ENCODE measurements at regions not wholly inside any gene's neighbourhood (a gene's known extent, or its start where the extent isn't known, plus 50 kb on each side); places are given as distances from the start of the nearest gene placed in this dataset.

DNA sequence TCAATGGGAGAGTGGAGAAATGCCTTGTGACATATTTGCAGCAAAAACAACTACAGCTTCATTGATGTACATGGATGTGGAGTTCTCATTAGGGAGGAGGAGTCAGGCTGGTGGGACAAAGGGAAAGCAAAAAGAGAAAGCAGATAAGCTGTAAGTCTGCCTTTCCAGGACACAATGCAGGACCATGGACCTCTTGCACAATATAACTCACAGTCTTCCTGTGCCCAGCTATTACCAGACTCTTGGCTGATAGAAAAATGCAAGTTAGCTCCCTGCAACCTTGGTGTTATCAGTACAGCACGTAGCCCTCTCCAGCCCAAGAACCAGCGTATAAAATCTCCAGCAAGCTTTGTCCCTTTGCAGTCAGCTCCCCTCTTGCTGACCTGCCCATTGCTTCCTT lies 232.3 kb downstream of the NFATC2 start:
- Histone ChIP-seq H3K27ac (no peak overlapping the region), H3K36me3 (replicated peaks) (no peaks in the 10 kb centered on the region), H3K27me3 (replicated peaks) (no peaks in the 10 kb centered on the region), H3K4me3 (ENCODE audit: low read depth, low read length) (no peak overlapping the region)
- in situ Hi-C loops (cut with HindIII; ENCODE audit: low pct_ligation_motif_present, low sequenced_read_pairs) = loop anchor here (25.0 kb wide), 1 partner anchor 323 kb away; no protein-coding TSS in a partner anchor
- DNase-seq = no peak
- TF ChIP-seq, protein P1, sequence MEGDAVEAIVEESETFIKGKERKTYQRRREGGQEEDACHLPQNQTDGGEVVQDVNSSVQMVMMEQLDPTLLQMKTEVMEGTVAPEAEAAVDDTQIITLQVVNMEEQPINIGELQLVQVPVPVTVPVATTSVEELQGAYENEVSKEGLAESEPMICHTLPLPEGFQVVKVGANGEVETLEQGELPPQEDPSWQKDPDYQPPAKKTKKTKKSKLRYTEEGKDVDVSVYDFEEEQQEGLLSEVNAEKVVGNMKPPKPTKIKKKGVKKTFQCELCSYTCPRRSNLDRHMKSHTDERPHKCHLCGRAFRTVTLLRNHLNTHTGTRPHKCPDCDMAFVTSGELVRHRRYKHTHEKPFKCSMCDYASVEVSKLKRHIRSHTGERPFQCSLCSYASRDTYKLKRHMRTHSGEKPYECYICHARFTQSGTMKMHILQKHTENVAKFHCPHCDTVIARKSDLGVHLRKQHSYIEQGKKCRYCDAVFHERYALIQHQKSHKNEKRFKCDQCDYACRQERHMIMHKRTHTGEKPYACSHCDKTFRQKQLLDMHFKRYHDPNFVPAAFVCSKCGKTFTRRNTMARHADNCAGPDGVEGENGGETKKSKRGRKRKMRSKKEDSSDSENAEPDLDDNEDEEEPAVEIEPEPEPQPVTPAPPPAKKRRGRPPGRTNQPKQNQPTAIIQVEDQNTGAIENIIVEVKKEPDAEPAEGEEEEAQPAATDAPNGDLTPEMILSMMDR (IDR thresholded peaks at IDR 0.05; ENCODE audit: low read depth, low read length, missing control alignments) = no peak

DNA sequence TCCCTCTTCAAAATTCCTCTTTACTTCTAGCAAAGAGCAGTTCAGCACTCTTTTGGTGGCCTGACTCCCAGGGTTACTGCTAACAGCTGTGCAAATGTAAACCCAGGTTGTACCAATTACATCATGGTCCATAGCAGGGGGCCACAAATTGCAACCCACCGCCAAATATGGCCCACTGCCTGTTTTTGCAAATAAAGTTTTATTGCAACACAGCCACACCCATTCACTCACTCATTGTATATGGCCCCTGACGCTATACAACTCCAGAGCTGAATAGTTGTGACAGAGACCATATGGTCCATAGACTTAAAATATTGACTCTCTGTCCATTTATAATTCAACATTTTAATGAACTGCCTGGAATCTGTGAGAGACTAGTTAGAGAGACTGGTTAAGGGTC lies 233.4 kb downstream of the NFATC2 start:
- Histone ChIP-seq H3K36me3 (replicated peaks) (no peaks in the 10 kb centered on the region), H3K27ac (no peak overlapping the region), H3K4me3 (ENCODE audit: low read depth, low read length) (no peak overlapping the region), H3K27me3 (replicated peaks) (no peaks in the 10 kb centered on the region)
- DNase-seq = no peak
- in situ Hi-C loops (cut with HindIII; ENCODE audit: low pct_ligation_motif_present, low sequenced_read_pairs) = loop anchor here (25.0 kb wide), 1 partner anchor 322 kb away; no protein-coding TSS in a partner anchor
- TF ChIP-seq, protein P1 (IDR thresholded peaks at IDR 0.05; ENCODE audit: low read depth, low read length, missing control alignments) = no peak

DNA sequence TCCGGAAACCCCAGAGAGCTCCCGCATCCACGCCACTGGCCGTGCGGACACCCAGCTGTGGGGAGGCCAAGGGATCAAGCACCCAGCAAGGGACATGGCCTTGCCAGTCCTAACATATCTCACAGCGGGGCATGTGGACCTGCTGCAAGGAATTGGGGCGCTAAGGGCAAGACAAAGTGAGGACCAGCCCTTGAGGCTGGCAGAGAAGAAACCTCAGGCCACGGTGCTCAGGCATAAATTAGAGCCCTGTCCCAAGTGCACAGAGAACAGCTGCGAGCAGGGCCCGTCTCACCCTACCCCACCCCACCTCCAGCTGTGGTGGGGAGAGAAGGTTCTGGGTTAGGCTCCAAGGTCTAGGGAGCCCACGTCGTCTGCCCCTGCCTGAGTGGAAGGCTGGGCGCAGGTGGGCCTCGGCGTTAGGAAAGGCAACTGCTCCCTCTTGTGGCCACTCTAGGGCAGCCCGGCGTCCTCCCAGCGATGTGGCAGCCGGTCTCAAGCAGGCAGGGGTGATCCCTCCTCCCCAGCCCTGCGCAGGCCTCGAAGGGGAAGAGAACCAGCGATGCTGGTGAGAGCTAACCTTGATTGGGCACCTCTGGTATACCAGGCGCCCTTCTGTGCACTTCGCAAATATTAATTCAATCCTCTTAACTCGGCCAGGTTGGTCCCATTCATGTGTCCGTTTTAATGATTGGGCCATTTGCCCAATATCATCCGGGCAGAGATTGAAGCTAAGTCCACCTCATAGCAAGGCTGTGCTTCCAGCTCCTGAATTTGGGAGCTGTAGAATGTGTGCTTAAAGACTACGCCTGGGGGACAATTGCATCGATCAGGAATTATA lies 235.8 kb downstream of the NFATC2 start:
- no peak overlapping the region for H3K27ac ChIP-seq
- TF ChIP-seq, protein P1 (IDR thresholded peaks at IDR 0.05; ENCODE audit: low read depth, low read length, missing control alignments) = peak; percentile 96
- in situ Hi-C loops (cut with HindIII; ENCODE audit: low pct_ligation_motif_present, low sequenced_read_pairs) = loop anchor here (25.0 kb wide), 1 partner anchor 319 kb away; no protein-coding TSS in a partner anchor
- peak; percentile 69 for DNase-seq
- H3K4me3 ChIP-seq (ENCODE audit: low read depth, low read length) = no peak overlapping the region
- no peaks in the 10 kb centered on the region for H3K27me3 ChIP-seq (replicated peaks)
- no peaks in the 10 kb centered on the region for H3K36me3 ChIP-seq (replicated peaks)

DNA sequence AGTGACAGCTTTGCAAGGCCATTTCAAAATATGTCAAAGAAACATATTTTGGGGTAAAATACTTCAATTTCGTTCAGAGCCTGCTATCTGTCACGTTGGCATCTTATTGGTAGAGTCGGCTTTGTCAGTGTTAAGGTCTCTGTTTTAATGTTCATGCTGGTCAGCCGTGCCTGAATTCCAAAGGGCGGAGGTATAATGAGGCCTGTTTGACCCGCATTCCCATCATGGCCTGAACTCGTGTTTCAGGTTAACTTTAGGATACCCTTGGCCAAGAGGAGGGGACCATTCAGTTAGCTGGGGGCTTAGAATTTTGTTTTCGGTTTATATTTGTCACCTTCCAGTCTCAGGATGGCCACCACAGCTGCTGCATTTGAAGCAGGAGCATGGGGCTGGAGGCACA lies 236.4 kb downstream of the NFATC2 start:
- H3K27ac ChIP-seq = no peak overlapping the region
- TF ChIP-seq, protein P1 (IDR thresholded peaks at IDR 0.05; ENCODE audit: low read depth, low read length, missing control alignments) = no peak
- no peak for DNase-seq
- in situ Hi-C loops (cut with HindIII; ENCODE audit: low pct_ligation_motif_present, low sequenced_read_pairs) = loop anchor here (25.0 kb wide), 1 partner anchor 319 kb away; no protein-coding TSS in a partner anchor
- H3K27me3 ChIP-seq (replicated peaks) = no peaks in the 10 kb centered on the region
- H3K4me3 ChIP-seq (ENCODE audit: low read depth, low read length) = no peak overlapping the region
- H3K36me3 ChIP-seq (replicated peaks) = no peaks in the 10 kb centered on the region

DNA sequence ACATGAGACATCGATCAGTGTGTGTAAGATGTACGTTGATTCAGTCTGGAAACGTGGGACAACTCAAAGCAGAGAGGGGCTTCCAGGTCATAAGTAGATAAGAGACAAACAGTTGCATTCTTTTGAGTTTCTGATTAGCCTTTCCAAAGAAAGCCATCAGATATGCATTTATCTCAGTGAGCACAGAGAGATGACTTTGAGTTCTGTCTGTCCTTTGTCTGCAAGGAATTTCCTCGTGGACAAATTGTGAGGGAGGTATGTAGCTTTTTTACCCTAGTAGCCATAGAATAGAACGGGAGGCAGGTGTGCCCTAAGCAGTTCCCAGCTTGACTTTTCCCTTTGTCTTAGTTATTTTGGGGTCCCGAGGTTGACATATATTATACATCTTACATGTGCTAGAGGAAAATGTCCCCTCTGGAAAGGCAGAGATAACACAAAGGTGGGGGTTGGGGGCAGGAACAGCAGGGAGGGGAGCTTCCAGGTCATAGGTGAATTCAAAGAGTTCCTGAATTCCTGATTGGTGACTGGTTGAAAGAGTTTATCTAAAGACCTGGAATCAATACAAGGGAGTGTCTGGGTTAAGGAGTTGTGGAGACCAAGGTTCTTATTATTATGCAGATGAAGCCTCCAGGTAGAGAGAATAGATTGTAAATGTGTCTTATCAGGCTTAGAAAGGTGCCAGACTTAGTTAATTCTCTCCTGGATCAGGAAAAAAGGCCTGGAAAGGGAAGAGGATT lies 237.0 kb downstream of the NFATC2 start:
- in situ Hi-C loops (cut with HindIII; ENCODE audit: low pct_ligation_motif_present, low sequenced_read_pairs) = loop anchor here (25.0 kb wide), 1 partner anchor 318 kb away; no protein-coding TSS in a partner anchor
- H3K4me3 ChIP-seq (ENCODE audit: low read depth, low read length) = no peak overlapping the region
- H3K27me3 ChIP-seq (replicated peaks) = no peaks in the 10 kb centered on the region
- H3K36me3 ChIP-seq (replicated peaks) = no peaks in the 10 kb centered on the region
- H3K27ac ChIP-seq = no peak overlapping the region
- TF ChIP-seq, protein P1 (IDR thresholded peaks at IDR 0.05; ENCODE audit: low read depth, low read length, missing control alignments) = no peak
- DNase-seq = no peak
